ENCODE measurements at regions not wholly inside any gene's neighbourhood (a gene's known extent, or its start where the extent isn't known, plus 50 kb on each side); places are given as distances from the start of the nearest gene placed in this dataset.

- TF ChIP-seq CTCF (IDR thresholded peaks at IDR 0.05) (no peak), POLR2A (IDR thresholded peaks at IDR 0.05) (no peak), POLR2AphosphoS5 (IDR thresholded peaks at IDR 0.05) (no peak)
These were observed 178.4 kb upstream of the CDIN1 start for GRCh38 chr15:36400936-36401585.
